GM18511 (cell line): ENCODE measurements at regions not wholly inside any gene's neighbourhood (a gene's known extent, or its start where the extent isn't known, plus 50 kb on each side); places are given as distances from the start of the nearest gene placed in this dataset.
"Not testable (repeated sequence)": the region's sequence is repeated elsewhere in the genome, so short reads cannot be mapped to it uniquely, and the experiment has no call there.

ENCODE experiments used
- ATAC-seq: cut with Tn5 transposase; IDR thresholded peaks from one replicate; pipeline ENCODE4 v1.9.1; 2021; ENCODE audit warnings: mild to moderate bottlenecking, moderate library complexity; ENCODE audit not compliant: unreplicated experiment

DNA sequence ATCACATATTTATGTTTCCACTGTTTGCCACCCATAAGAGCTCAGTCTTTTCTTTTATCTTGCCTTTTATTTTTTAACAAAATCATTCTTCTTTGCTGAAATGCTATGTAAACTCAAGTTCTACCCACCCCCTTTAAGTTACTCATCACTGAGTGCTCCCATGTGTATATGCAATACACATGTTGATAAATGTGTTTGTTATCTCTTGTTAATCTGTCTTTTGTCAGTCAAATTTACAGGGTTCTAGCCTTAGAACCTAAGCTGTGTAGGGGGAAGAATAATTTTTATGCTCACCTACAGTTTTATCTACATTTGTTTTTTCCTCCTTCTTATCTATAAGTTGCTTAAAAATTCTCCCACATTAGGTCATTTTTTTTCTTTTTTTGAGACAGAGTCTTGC is 1195.9 kb downstream of the ROBO2 start:
- ATAC-seq: no peak

- ATAC-seq: no peak
Observed at GRCh38 chr3:78238811-78239210, 1198.9 kb downstream of the ROBO2 start.

DNA sequence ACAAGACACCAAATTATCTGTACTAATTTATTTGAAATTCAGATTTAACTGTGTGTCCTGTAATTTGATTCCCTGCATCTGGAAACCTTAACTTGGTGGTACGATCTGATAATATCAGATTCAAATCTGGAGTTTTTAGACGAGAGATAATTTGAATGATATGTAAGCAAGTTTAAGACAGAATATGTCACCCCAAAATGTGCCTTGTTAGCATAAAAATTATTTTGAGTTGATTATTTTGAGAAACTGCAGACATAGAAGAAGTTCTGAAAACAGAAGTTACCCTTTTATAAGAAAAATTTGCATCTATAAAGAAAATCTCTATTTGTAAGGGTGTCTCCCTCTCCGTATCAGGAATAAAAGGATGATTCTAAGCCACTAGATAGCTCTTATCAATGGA is 1202.8 kb downstream of the ROBO2 start:
- no peak for ATAC-seq

DNA sequence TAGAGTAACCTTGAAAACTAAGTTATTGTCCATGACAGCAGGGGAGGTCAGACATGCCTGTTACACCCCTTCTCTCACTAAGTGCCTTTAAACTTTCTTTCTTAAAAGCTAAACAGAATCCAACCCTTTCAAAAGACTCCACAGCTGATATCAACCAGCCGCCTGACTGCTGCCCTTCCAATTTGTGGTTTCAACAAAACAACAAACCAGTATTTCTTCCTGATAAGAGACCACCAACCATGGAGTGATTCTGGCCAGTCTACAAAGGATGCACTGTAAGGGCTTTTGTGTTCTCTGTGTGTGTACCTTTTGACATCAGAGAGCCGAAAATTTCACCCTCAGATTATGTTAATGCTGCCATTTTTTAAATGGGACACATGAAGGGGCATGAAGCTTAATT is 1204.2 kb downstream of the ROBO2 start:
- ATAC-seq: no peak

DNA sequence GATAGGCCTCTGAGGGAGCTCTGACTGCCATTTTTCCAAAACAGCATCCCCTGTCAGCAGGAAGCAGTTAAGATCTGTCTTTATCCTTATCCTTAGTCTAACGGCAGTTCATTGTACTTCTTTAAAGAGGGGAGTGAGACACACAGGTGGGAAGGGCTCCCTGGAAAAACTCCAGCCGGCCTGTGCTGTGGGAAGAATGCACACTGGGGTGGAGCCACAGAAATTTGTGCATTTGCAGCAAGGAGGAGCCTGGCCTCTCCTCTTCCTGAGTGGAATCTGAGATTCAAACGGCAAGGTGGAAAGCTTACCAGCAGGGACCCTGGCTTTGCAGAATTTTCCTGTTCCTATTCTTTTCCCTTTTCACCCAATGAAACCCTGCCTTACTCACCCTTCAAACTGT is 1209.4 kb downstream of the ROBO2 start:
- no peak for ATAC-seq

DNA sequence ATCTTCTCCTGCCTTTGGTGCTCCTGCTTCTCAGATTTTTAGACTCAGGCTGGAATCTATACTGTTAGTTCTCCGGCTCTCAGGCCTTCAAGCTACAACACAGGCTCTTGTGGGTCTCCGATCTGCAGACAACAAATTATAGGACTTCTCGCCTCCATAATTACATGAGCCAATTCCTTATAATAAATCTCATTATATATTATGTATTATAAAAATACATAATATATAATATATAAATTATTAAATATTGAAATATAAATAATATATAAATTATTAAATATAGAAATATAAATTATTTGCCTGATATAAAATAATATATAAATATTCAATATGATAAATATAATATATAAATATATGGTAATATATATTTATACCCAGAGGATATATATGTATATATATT is 1214.0 kb downstream of the ROBO2 start:
- ATAC-seq: no peak

DNA sequence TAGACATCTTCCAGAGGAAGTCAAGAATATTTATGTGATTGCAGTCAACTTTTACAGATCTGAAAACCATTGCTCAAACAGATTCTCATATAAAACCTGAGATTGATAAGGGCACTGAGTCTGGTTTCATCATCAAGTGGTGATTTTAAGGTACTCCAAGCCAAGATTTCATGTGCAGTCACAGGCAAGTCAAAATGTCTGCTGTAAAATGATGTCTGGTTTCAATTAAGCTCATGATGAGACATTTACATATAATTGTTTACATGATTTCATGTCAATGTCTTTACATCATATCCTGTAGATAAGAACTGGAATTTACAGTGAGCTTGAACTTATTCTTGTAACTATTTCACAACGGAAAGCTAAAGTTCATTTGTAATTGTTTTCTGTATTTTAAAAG is 1215.5 kb downstream of the ROBO2 start:
- ATAC-seq: no peak

DNA sequence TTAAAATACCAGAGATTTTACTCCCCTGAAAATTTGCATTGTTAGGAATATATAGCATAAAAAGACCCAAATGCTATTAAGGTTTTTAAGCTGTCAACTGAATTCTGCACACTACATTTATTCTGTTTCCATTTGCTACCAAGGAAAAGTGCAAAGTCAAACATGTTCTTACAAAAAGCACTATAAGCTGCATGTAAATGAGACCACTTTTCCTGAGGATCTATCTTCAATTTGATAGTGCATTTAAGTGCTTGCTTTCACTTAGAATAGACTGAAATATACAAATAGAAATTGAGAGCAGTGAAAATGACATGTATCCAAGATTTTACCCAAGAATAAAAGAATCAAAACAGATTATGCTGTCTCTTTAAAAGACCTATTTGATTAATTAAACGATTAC is 1216.2 kb downstream of the ROBO2 start:
- no peak for ATAC-seq

DNA sequence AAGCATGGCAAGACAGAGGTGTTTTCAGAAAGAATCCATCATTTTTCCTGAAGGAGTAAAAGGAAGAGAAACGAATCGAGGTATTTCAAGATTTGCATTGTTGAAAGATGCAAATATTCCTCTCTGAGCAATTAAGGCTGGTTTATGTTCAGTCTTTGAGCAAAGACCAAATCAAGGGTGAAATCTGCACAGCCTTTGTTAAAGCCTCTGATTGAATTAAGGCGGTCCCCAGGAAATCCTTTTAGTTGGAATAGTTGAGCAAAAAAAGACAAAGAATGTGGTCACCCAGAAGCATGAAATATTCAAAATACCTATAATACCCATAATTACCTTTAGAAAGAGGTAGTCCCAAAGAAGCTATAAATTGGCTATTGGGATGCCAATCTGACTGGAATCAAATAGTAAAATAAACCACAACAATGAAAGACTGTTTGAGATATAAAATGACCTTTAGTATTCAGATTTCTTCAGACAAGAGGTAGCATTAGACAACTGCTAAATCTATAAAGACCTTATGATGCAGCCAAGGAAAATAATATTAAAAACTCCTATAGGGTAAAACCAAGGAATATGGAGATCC is 1218.1 kb downstream of the ROBO2 start:
- ATAC-seq: no peak

- no peak for ATAC-seq
Observed at GRCh38 chr3:78258798-78259197, 1218.9 kb downstream of the ROBO2 start.

DNA sequence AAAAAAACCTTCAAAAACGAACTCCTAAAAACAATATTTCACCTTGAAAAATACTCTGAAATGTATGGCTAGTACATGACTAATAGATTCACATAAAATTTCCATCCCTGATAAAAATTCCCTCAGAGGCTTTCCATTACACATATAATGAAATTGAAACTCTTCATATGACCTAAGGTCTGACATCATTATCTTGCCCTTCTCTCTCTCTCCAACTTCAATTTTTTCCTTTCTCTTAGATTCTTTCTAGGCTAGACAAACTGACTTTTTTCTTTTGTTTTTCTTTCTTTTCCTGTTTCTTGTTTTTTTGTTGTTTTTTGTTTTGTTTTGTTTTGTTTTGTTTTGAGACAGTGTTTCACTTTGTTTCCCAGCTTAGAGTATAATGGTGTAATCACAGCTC is 1220.5 kb downstream of the ROBO2 start:
- ATAC-seq: no peak

DNA sequence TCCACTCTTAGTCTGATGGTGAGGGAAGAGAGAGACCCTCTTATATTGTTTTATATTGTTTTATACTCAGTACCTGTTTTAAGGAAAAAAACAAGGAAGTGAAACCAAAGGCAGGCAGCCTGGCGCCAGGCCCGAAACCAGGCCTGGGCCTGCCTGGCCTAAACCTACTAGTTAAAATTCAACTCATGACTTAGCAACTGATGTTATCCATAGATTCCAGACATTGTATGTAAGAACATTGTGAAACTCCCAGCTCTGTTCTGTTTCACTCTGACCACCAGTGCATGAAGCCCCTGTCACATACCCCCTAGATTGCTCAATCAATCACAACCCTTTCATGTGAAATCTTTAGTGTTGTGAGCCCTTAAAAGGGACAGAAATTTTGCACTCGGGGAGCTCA is 1226.7 kb downstream of the ROBO2 start:
- ATAC-seq: not testable (repeated sequence)

- no peak for ATAC-seq
Observed at GRCh38 chr3:78267235-78267634, 1227.3 kb downstream of the ROBO2 start.

GRCh38 chr3:78268087-78268486 is 1228.2 kb downstream of the ROBO2 start:
- no peak for ATAC-seq

GRCh38 chr3:78268716-78269668 is 1229.1 kb downstream of the ROBO2 start:
- no peak for ATAC-seq

- no peak for ATAC-seq
Observed at GRCh38 chr3:78273326-78273725, 1233.4 kb downstream of the ROBO2 start.

DNA sequence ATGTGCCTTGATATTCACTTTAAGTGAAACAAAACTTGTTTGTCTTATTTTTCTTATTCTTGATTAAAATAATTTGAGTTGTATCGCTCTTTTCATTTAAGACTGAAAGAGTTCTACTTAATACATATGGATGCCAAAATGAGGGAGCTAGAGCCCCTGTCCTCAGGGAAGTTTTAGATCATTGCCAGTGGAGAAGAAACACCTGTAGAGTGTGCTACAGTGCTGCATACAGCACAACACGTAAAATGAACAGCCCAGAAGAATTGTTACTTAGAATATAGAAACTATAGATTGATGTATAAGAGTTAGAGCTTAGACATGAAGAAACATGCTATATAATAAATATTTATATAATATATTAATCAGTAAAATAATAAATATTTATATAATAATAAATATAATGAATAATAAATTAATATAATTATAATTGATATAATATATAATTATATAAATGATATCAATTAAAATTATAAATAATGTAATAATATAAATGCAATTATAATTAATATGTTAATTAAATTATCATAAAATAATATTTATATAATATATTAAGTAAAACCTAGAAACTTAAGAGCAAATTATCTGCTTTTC is 1234.7 kb downstream of the ROBO2 start:
- ATAC-seq: no peak

- no peak for ATAC-seq
Observed at GRCh38 chr3:78275420-78275852, 1235.5 kb downstream of the ROBO2 start.

DNA sequence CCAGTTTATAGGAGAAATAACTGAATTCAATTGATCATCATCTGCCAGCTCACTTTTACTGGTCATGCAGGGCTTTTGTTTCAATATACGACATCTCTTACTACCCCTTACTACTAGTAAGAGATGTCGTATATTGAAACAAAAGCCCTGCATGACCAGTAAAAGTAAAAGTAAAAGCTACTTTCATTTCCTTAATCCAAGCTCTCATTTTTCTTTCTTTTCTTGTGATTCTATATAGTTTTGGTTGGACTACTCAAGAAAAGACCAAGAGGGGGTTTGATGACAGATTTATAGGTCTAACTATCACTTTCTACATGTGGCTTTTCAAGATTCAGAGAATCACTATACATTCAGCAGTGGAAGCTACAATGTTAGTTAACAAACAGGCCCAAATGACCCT is 1237.3 kb downstream of the ROBO2 start:
- ATAC-seq: no peak

DNA sequence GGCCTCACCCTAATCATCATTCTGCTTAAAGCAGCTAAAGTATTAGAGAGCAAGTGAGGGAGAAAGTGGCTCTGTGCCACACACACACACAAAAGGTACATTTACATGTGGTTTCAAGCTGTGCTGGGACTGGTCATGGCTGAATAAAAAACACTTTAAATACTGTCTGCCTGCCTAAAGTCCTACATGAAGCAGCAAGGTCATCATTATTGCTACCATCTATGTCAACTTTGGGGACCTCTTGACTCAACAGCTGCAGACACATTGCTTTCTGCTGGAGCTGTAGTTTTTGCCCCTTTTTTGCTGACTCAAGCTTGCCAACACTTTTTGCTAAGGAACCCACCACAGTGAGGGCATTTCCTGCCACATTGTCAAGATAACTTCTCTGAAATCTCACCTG is 1237.9 kb downstream of the ROBO2 start:
- no peak for ATAC-seq

DNA sequence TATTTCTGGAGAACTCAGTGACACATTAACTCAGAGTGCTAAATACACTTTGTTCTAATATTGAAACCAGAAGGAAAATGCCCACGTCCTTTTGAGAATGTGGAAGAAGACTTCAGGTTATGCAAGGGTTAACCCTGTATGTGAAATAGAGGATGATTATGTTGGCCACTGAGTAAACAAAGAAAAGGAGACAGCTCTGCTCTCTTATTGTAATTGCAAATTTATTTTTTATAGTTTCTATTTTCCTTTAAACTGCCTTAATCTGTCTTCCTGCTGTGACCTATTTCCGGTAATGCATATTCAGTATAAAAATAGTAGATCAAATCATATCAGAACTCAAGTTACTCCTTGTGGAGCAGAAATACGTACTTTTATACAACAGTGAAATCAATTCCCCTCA is 1239.2 kb downstream of the ROBO2 start:
- ATAC-seq: no peak

- no peak for ATAC-seq
Observed at GRCh38 chr3:78281381-78281780, 1241.5 kb downstream of the ROBO2 start.
